K562 (cell line): ENCODE measurements at regions not wholly inside any gene's neighbourhood (a gene's known extent, or its start where the extent isn't known, plus 50 kb on each side); places are given as distances from the start of the nearest gene placed in this dataset.
A peak's percentile ranks its signal among the peaks of the same experiment; 100 is the strongest.

Experiments used
- CCAR2 ChIP-seq: fragments of 200-400 bp; formaldehyde crosslinking; IDR thresholded peaks from 2 replicates; pipeline ENCODE4 v1.6.1; 2017; ENCODE audit warnings: mild to moderate bottlenecking, low read depth, low read length
- DIDO1 ChIP-seq: fragments of 450-650 bp; IDR thresholded peaks from 2 replicates; pipeline ENCODE4 v1.6.1; 2016; ENCODE audit warnings: low read depth, missing biosample characterization, missing genetic modification characterization
- E2F5 ChIP-seq: sonication (generic); formaldehyde crosslinking; IDR thresholded peaks from 2 replicates; pipeline ENCODE4 v1.8.0; 2022; ENCODE audit warnings: mild to moderate bottlenecking, missing genetic modification reagents
- ETV5 ChIP-seq: sonication (generic); formaldehyde crosslinking; IDR thresholded peaks from 2 replicates; pipeline ENCODE4 v1.4.0; 2020; ENCODE audit warnings: low read depth, mild to moderate bottlenecking, missing genetic modification reagents
- GTF2A2 ChIP-seq: IDR thresholded peaks from 2 replicates; pipeline ENCODE4 v1.6.1; 2016; ENCODE audit warnings: mild to moderate bottlenecking, missing genetic modification characterization, missing compliant biosample characterization
- HIVEP1 ChIP-seq: fragments of 250-450 bp; sonication (Bioruptor Pico); IDR thresholded peaks from 2 replicates; pipeline ENCODE4 v1.4.0; 2020; ENCODE audit warnings: mild to moderate bottlenecking
- HMG20A ChIP-seq: fragments of 450-650 bp; formaldehyde crosslinking; conservative IDR thresholded peaks from 2 replicates; pipeline ENCODE4 v1.4.0; 2020; ENCODE audit warnings: mild to moderate bottlenecking, mixed read lengths
- JUND ChIP-seq, 2 experiments: IDR thresholded peaks; 2 replicates in 1 of 2; 3 replicates in 1 of 2; pipeline ENCODE4 v1.6.1; 2011; ENCODE audit warnings: borderline replicate concordance in 2 of 2, low read depth in 2 of 2, low read length in 2 of 2, improper control_type of control experiment in 1 of 2, missing biosample characterization in 1 of 2, missing genetic modification characterization in 1 of 2, missing genetic modification reagents in 1 of 2
- MYBL2 ChIP-seq, 2 experiments: fragments of 450-650 bp in 1 of 2; sonication (generic) in 1 of 2; formaldehyde crosslinking in 1 of 2; IDR thresholded peaks; 2 replicates each; pipeline versions ENCODE4 v1.6.1 to v1.8.1; 2017 to 2022; ENCODE audit warnings: borderline replicate concordance in 1 of 2, inconsistent platforms in 1 of 2, low read depth in 1 of 2, mild to moderate bottlenecking in 1 of 2, missing genetic modification reagents in 1 of 2, moderate library complexity in 1 of 2
- POLR2AphosphoS5 ChIP-seq: IDR thresholded peaks from 2 replicates; pipeline ENCODE4 v1.6.1; 2011; ENCODE audit warnings: mild to moderate bottlenecking, low read depth, low read length, moderate library complexity; ENCODE audit not compliant: control insufficient read depth, insufficient read depth
- PTTG1 ChIP-seq: fragments of 450-650 bp; IDR thresholded peaks from 2 replicates; pipeline ENCODE4 v1.6.1; 2016; ENCODE audit warnings: low read depth, mild to moderate bottlenecking, missing genetic modification characterization, missing compliant biosample characterization
- RBM15 ChIP-seq: fragments of 200-400 bp; formaldehyde crosslinking; IDR thresholded peaks from 2 replicates; pipeline ENCODE4 v1.6.1; 2018; ENCODE audit warnings: mild to moderate bottlenecking, low read length, moderate library complexity; ENCODE audit not compliant: insufficient read depth
- RFX5 ChIP-seq: IDR thresholded peaks from 2 replicates; pipeline ENCODE4 v1.6.1; 2011; ENCODE audit warnings: low read depth, mild to moderate bottlenecking, improper control_type of control experiment, low read length
- RNF219 ChIP-seq: fragments of 250-450 bp; sonication (Bioruptor Pico); IDR thresholded peaks from 2 replicates; pipeline ENCODE4 v1.5.0; 2022; ENCODE audit warnings: mild to moderate bottlenecking
- SAFB2 ChIP-seq: fragments of 200-400 bp; formaldehyde crosslinking; IDR thresholded peaks from 2 replicates; pipeline ENCODE4 v1.6.1; 2018; ENCODE audit warnings: borderline replicate concordance, low read length, low read depth, moderate library complexity; ENCODE audit not compliant: severe bottlenecking
- SMAD4 ChIP-seq: fragments of 250-450 bp; sonication (Bioruptor Pico); conservative IDR thresholded peaks from 2 replicates; pipeline ENCODE4 v1.8.0; 2021; ENCODE audit warnings: inconsistent platforms, mild to moderate bottlenecking, moderate library complexity
- TOE1 ChIP-seq, 2 experiments: fragments of 450-650 bp in 1 of 2; sonication (generic) in 1 of 2; formaldehyde crosslinking in 1 of 2; IDR thresholded peaks; 2 replicates each; pipeline versions ENCODE4 v1.7.1 to v1.8.0; 2016 to 2022; ENCODE audit warnings: borderline replicate concordance in 2 of 2, mild to moderate bottlenecking in 2 of 2, antibody characterized with exemption in 1 of 2, inconsistent platforms in 1 of 2, low read depth in 1 of 2, missing genetic modification reagents in 1 of 2, moderate library complexity in 1 of 2
- XRCC5 ChIP-seq: fragments of 200-400 bp; formaldehyde crosslinking; IDR thresholded peaks from 2 replicates; pipeline ENCODE4 v1.6.1; 2017; ENCODE audit warnings: low read depth, mild to moderate bottlenecking, low read length
- ZMIZ1 ChIP-seq, 2 experiments: fragments of 150-350 bp in 1 of 2; IDR thresholded peaks; 2 replicates each; pipeline ENCODE4 v1.6.1; 2012 to 2016; ENCODE audit warnings: low read depth in 2 of 2, low read length in 2 of 2, mild to moderate bottlenecking in 1 of 2, moderate library complexity in 1 of 2
- ZNF174 ChIP-seq: fragments of 250-450 bp; sonication (Bioruptor Pico); IDR thresholded peaks from 2 replicates; pipeline ENCODE4 v1.4.0; 2020; ENCODE audit warnings: mild to moderate bottlenecking
- ZNF324 ChIP-seq: fragments of 250-450 bp; sonication (Bioruptor Pico); IDR thresholded peaks from 2 replicates; pipeline ENCODE4 v1.4.0; 2020; ENCODE audit warnings: mild to moderate bottlenecking

- no peak for TF ChIP-seq ZMIZ1 (IDR thresholded peaks at IDR 0.05; ENCODE audit: low read depth in 2 of 2, low read length in 2 of 2)
- no peak for TF ChIP-seq SAFB2
- no peak for TF ChIP-seq XRCC5
- TF ChIP-seq RFX5: no peak
- no peak for TF ChIP-seq RNF219
- TF ChIP-seq GTF2A2 (tag): peak; percentile 10; the same call in 1 of the 2 replicates
- TF ChIP-seq ETV5 (CRISPR knock-in tag): 0 out of 2 replicates have a peak, but pooled peaks have one; percentile 43
- no peak for TF ChIP-seq MYBL2 (IDR thresholded peaks at IDR 0.05; ENCODE audit: low read depth)
- no peak for TF ChIP-seq MYBL2 (CRISPR knock-in tag; IDR thresholded peaks at IDR 0.05; ENCODE audit: borderline replicate concordance)
- no peak for TF ChIP-seq POLR2AphosphoS5
- peak; percentile 55; the same call in 1 of the 2 replicates for TF ChIP-seq PTTG1
- TF ChIP-seq TOE1 (IDR thresholded peaks at IDR 0.05; ENCODE audit: borderline replicate concordance): no peak
- TF ChIP-seq TOE1 (CRISPR knock-in tag; IDR thresholded peaks at IDR 0.05; ENCODE audit: borderline replicate concordance, low read depth): no peak
- no peak for TF ChIP-seq ZNF174 (CRISPR knock-in tag)
- peak; percentile 39; the same call in 1 of the 2 replicates for TF ChIP-seq DIDO1 (tag)
- TF ChIP-seq JUND (IDR thresholded peaks at IDR 0.05; ENCODE audit: borderline replicate concordance, low read depth, low read length): peak; percentile 77
- peak; percentile 64; the same call in 1 of the 3 replicates for TF ChIP-seq JUND (tag; IDR thresholded peaks at IDR 0.05; ENCODE audit: borderline replicate concordance, low read depth, low read length)
- TF ChIP-seq HMG20A (CRISPR knock-in tag): no peak
- no peak for TF ChIP-seq RBM15
- TF ChIP-seq E2F5 (CRISPR knock-in tag): no peak
- TF ChIP-seq CCAR2: no peak
- TF ChIP-seq SMAD4 (CRISPR knock-in tag): peak; percentile 67; the same call in 1 of the 2 replicates
- TF ChIP-seq HIVEP1: no peak
- TF ChIP-seq ZNF324 (CRISPR knock-in tag): no peak
Observed at GRCh38 chr11:86162239-86162638, 82.3 kb upstream of the EED start (continued).
